IMR-90 (cell line): ENCODE measurements at regions not wholly inside any gene's neighbourhood (a gene's known extent, or its start where the extent isn't known, plus 50 kb on each side); places are given as distances from the start of the nearest gene placed in this dataset.

Source experiments
- ATAC-seq: fragments of 200-7000 bp; cut with Tn5 transposase; 2 replicates; pipeline ENCODE4 v1.9.1; 2020; ENCODE audit warnings: low read depth, mild to moderate bottlenecking, moderate library complexity
- BruUV-seq: library from RNA; stranded (reverse); fragments of 400-500 nt; replicated peaks from 2 replicates; lab custom pipeline; 2021; lab: Mats Ljungman, UMichigan
- CTCF ChIA-PET: fragments of 300-600 bp; formaldehyde crosslinking; extraction: SDS; loops from one replicate; lab custom pipeline; 2021; ENCODE audit warnings: antibody characterized with exemption; lab: Yijun Ruan, JAX
- POLR2A ChIA-PET: fragments of 300-600 bp; sonication (Branson Sonifier 250); formaldehyde crosslinking; loops from one replicate; lab custom pipeline; 2022; ENCODE audit warnings: antibody characterized with exemption; ENCODE audit not compliant: unreplicated experiment; lab: Charles Lee
- DNase-seq: peaks from one replicate; pipeline ENCODE4 v3.0.0; 2013
- H2AFZ ChIP-seq: replicated peaks from 2 replicates; pipeline ENCODE3; 2013; ENCODE audit warnings: low read length, mild to moderate bottlenecking; ENCODE audit not compliant: poor library complexity
- H2AK5ac ChIP-seq: 2 replicates; pipeline ENCODE4 v1.6.1; 2013; ENCODE audit warnings: low read depth, low read length, inconsistent platforms
- H2AK9ac ChIP-seq: replicated peaks from 2 replicates; pipeline ENCODE3; 2013; ENCODE audit warnings: mild to moderate bottlenecking, low read depth, low read length, moderate library complexity; ENCODE audit not compliant: poor library complexity
- H2BK120ac ChIP-seq: 2 replicates; pipeline ENCODE4 v1.6.1; 2013; ENCODE audit warnings: low read depth, low read length, inconsistent platforms
- H2BK15ac ChIP-seq: 3 replicates; pipeline ENCODE4 v1.6.1; 2013; ENCODE audit warnings: low read depth, low read length, inconsistent platforms
- H2BK20ac ChIP-seq: 2 replicates; pipeline ENCODE4 v1.6.1; 2013; ENCODE audit warnings: low read depth, mild to moderate bottlenecking, inconsistent platforms, low read length, moderate library complexity
- H2BK5ac ChIP-seq: 2 replicates; pipeline ENCODE4 v1.6.1; 2013; ENCODE audit warnings: mild to moderate bottlenecking, low read depth, low read length, inconsistent platforms; ENCODE audit not compliant: poor library complexity, severe bottlenecking
- H3K14ac ChIP-seq: replicated peaks from 2 replicates; pipeline ENCODE4 v1.6.1; 2013; ENCODE audit warnings: low read depth, low read length, inconsistent platforms
- H3K18ac ChIP-seq: 2 replicates; pipeline ENCODE4 v1.6.1; 2013; ENCODE audit warnings: low read depth, low read length, control low read depth
- H3K23ac ChIP-seq: 2 replicates; pipeline ENCODE4 v1.6.1; 2013; ENCODE audit warnings: low read depth, low read length, inconsistent platforms
- H3K27ac ChIP-seq: 2 replicates; pipeline ENCODE4 v1.5.1; 2013; ENCODE audit warnings: mild to moderate bottlenecking, control low read depth, low read length; ENCODE audit not compliant: insufficient read depth
- H3K27me3 ChIP-seq: 2 replicates; pipeline ENCODE4 v1.6.1; 2013; ENCODE audit warnings: low read length; ENCODE audit not compliant: control insufficient read depth, insufficient read depth
- H3K36me3 ChIP-seq: 2 replicates; pipeline ENCODE4 v1.6.1; 2013; ENCODE audit warnings: low read length, mixed read lengths; ENCODE audit not compliant: control insufficient read depth, insufficient read depth
- H3K4ac ChIP-seq: 2 replicates; pipeline ENCODE4 v1.6.1; 2013; ENCODE audit warnings: low read depth, low read length, inconsistent platforms
- H3K4me1 ChIP-seq: 2 replicates; pipeline ENCODE4 v1.6.1; 2013; ENCODE audit warnings: low read length, mixed read lengths; ENCODE audit not compliant: control insufficient read depth, insufficient read depth
- H3K4me2 ChIP-seq: 2 replicates; pipeline ENCODE4 v1.6.1; 2013; ENCODE audit warnings: low read depth, mild to moderate bottlenecking, control low read depth, low read length, moderate library complexity
- H3K4me3 ChIP-seq: 2 replicates; pipeline ENCODE4 v1.5.1; 2013; ENCODE audit warnings: low read depth, mild to moderate bottlenecking, control low read depth, low read length, moderate library complexity; ENCODE audit not compliant: insufficient read depth
- H3K56ac ChIP-seq: 2 replicates; pipeline ENCODE4 v1.6.1; 2013; ENCODE audit warnings: low read length, inconsistent platforms; ENCODE audit not compliant: insufficient read depth; ENCODE audit errors: extremely low read depth
- H3K79me1 ChIP-seq, 2 experiments: 2 replicates each; pipeline ENCODE4 v1.6.1; 2013; ENCODE audit warnings: low read length in 2 of 2, inconsistent platforms in 1 of 2, low read depth in 1 of 2
- H3K9ac ChIP-seq: 2 replicates; pipeline ENCODE4 v1.6.1; 2013; ENCODE audit warnings: low read depth, low read length, control low read depth
- H3K9me1 ChIP-seq: 2 replicates; pipeline ENCODE4 v1.6.1; 2013; ENCODE audit warnings: low read length, inconsistent platforms; ENCODE audit not compliant: insufficient read depth
- H3K9me3 ChIP-seq: 2 replicates; pipeline ENCODE4 v1.6.1; 2013; ENCODE audit warnings: low read length; ENCODE audit not compliant: control insufficient read depth, insufficient read depth
- H4K20me1 ChIP-seq: 2 replicates; pipeline ENCODE4 v1.6.1; 2013; ENCODE audit warnings: low read length, inconsistent platforms; ENCODE audit not compliant: insufficient read depth
- H4K5ac ChIP-seq: 2 replicates; pipeline ENCODE4 v1.6.1; 2013; ENCODE audit warnings: mild to moderate bottlenecking, low read depth, low read length, control low read depth
- H4K8ac ChIP-seq, 2 experiments: 2 replicates each; pipeline ENCODE4 v1.6.1; 2013; ENCODE audit warnings: low read depth in 2 of 2, low read length in 2 of 2, control low read depth in 1 of 2, inconsistent platforms in 1 of 2
- H4K91ac ChIP-seq: 2 replicates; pipeline ENCODE4 v1.6.1; 2013; ENCODE audit warnings: low read depth, low read length, inconsistent platforms; ENCODE audit not compliant: insufficient read depth
- CEBPB ChIP-seq: IDR thresholded peaks from 2 replicates; pipeline ENCODE4 v1.6.1; 2012; ENCODE audit warnings: low read depth, low read length, improper control_type of control experiment
- CHD1 ChIP-seq: IDR thresholded peaks from 2 replicates; pipeline ENCODE4 v1.6.1; 2012; ENCODE audit warnings: low read depth, low read length, improper control_type of control experiment
- FOS ChIP-seq: fragments of 150-350 bp; IDR thresholded peaks from 2 replicates; pipeline ENCODE4 v1.6.1; 2016; ENCODE audit warnings: low read depth, low read length
- MXI1 ChIP-seq: IDR thresholded peaks from 2 replicates; pipeline ENCODE4 v1.6.1; 2012; ENCODE audit warnings: low read depth, mild to moderate bottlenecking, low read length, moderate library complexity, borderline replicate concordance
- NFE2L2 ChIP-seq: fragments of 150-350 bp; IDR thresholded peaks from 2 replicates; pipeline ENCODE4 v1.6.1; 2016; ENCODE audit warnings: low read depth, mild to moderate bottlenecking, low read length
- RAD21 ChIP-seq: IDR thresholded peaks from 2 replicates; pipeline ENCODE4 v1.6.1; 2012; ENCODE audit warnings: low read length, improper control_type of control experiment
- RFX5 ChIP-seq: IDR thresholded peaks from 2 replicates; pipeline ENCODE4 v1.8.0; 2012; ENCODE audit warnings: low read depth, mild to moderate bottlenecking, low read length, moderate library complexity
- SMC3 ChIP-seq: fragments of 150-350 bp; IDR thresholded peaks from 2 replicates; pipeline ENCODE4 v1.6.1; 2016; ENCODE audit warnings: low read depth, mild to moderate bottlenecking, antibody characterized with exemption, low read length, moderate library complexity
- WGBS, 2 experiments: methylation state at CpG; one replicate each; pipeline versions ENCODE4 v1.1.5 to v1.1.7; 2013; ENCODE audit warnings: missing lambda C conversion rate in 2 of 2; ENCODE audit not compliant: insufficient read length in 1 of 2; ENCODE audit errors: extremely low coverage in 2 of 2; 5-methylcytosine and 5-hydroxymethylcytosine counted together
- dilution Hi-C: fragments of 300-500 bp; cut with HindIII; formaldehyde crosslinking; loops from one replicate; pipeline ENCODE4 v1.14.3; 2018; ENCODE audit warnings: low sequenced_read_pairs; ENCODE audit not compliant: unreplicated experiment
- in situ Hi-C: fragments of 300-500 bp; cut with MboI; formaldehyde crosslinking; loops from 3 replicates; pipeline ENCODE4 v1.14.3; 2019; ENCODE audit warnings: low sequenced_read_pairs, inconsistent platforms, mixed read lengths
- intact Hi-C: fragments of 100-400 bp; cut with micrococcal nuclease; formaldehyde crosslinking; loops from 2 replicates; pipeline ENCODE4 v1.10.0; 2022
- TF ChIP-seq, protein P1 (sequence below): fragments of 150-350 bp; IDR thresholded peaks from 2 replicates; pipeline ENCODE4 v1.6.1; 2017; ENCODE audit warnings: mild to moderate bottlenecking, antibody characterized with exemption, low read length, low read depth
- TF ChIP-seq, protein P2 (sequence below): conservative IDR thresholded peaks from 2 replicates; pipeline ENCODE4 v1.5.1; 2012; ENCODE audit warnings: mild to moderate bottlenecking, low read depth, low read length, improper control_type of control experiment

DNA sequence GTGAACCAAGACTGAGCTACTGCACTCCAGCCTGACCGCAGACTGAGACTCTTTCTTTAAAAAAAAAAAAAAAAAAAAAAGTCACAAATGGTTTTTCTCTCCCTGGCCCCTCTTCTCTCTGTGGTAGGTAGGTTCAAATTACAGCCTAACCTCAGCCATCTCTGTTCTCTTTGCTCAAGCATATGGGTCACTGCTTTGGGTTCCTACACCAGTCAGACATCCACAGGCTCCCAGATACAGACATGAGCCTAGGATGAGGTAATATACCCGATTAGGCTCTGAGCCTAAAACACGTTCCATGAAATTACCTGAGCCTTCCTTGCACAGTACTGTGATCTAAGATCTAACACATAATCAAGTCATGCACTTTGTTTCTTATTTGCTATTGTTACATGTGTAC lies 90.5 kb upstream of the JAK1 start:
- Histone ChIP-seq H4K91ac (no peak overlapping the region), H3K27me3 (no peaks in the 10 kb centered on the region), H3K36me3 (peaks cover 7% of the 10 kb centered on the region), H3K56ac (no peak overlapping the region), H3K4me2 (no peak overlapping the region), H3K23ac (no peak overlapping the region), H2AK9ac (no peak overlapping the region), H2BK15ac (no peak overlapping the region), H3K18ac (no peak overlapping the region), H3K4me3 (no peak overlapping the region), H3K9me1 (no peaks in the 10 kb centered on the region), H3K9ac (no peak overlapping the region), H4K5ac (no peak overlapping the region), H3K9me3 (no peaks in the 10 kb centered on the region), H2AK5ac (no peak overlapping the region), H3K4ac (no peak overlapping the region), H4K20me1 (no peaks in the 10 kb centered on the region), H2BK120ac (no peak overlapping the region), H2AFZ (no peak overlapping the region), H2BK5ac (no peak overlapping the region), H3K79me1 (no peaks in the 10 kb centered on the region), H2BK20ac (no peak overlapping the region), H3K27ac (no peak overlapping the region), H3K14ac (no peak overlapping the region), H3K4me1 (no peaks in the 10 kb centered on the region), H4K8ac (no peak overlapping the region)
- CTCF ChIA-PET, result interaction anchor here (0.7 kb wide), 1 partner anchor 232 kb away, joined by 3 read pairs; no protein-coding TSS in a partner anchor
- dilution Hi-C loops (no loop called here), in situ Hi-C loops (no loop called here), intact Hi-C loops (no loop called here)
- no CpG with 5 or more reads among the region's 3 CpGs for WGBS, 2 experiments
- TF ChIP-seq MXI1 (no peak), FOS (no peak), RFX5 (no peak), CHD1 (no peak), RAD21 (no peak), NFE2L2 (no peak), CEBPB (no peak), SMC3 (no peak)
- TF ChIP-seq, protein P1, sequence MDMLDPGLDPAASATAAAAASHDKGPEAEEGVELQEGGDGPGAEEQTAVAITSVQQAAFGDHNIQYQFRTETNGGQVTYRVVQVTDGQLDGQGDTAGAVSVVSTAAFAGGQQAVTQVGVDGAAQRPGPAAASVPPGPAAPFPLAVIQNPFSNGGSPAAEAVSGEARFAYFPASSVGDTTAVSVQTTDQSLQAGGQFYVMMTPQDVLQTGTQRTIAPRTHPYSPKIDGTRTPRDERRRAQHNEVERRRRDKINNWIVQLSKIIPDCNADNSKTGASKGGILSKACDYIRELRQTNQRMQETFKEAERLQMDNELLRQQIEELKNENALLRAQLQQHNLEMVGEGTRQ, result no peak
- TF ChIP-seq, protein P2, sequence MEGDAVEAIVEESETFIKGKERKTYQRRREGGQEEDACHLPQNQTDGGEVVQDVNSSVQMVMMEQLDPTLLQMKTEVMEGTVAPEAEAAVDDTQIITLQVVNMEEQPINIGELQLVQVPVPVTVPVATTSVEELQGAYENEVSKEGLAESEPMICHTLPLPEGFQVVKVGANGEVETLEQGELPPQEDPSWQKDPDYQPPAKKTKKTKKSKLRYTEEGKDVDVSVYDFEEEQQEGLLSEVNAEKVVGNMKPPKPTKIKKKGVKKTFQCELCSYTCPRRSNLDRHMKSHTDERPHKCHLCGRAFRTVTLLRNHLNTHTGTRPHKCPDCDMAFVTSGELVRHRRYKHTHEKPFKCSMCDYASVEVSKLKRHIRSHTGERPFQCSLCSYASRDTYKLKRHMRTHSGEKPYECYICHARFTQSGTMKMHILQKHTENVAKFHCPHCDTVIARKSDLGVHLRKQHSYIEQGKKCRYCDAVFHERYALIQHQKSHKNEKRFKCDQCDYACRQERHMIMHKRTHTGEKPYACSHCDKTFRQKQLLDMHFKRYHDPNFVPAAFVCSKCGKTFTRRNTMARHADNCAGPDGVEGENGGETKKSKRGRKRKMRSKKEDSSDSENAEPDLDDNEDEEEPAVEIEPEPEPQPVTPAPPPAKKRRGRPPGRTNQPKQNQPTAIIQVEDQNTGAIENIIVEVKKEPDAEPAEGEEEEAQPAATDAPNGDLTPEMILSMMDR, result no peak
- no TSS peak for BruUV-seq
- DNase-seq (no peak), ATAC-seq (no peak)
- POLR2A ChIA-PET, result no interaction called here
